Smooth muscle cell (in vitro differentiated cells): ENCODE measurements at regions not wholly inside any gene's neighbourhood (a gene's known extent, or its start where the extent isn't known, plus 50 kb on each side); places are given as distances from the start of the nearest gene placed in this dataset.

Experiments used
- DNase-seq: peaks from one replicate; lab custom pipeline; 2025; ENCODE audit not compliant: unreplicated experiment; lab: John Stamatoyannopoulos, UW
- H2AFZ ChIP-seq: fragments of 200-600 bp; sonication (generic); 2 replicates; pipeline ENCODE4 v1.6.0; 2016; ENCODE audit warnings: antibody characterized with exemption, low read depth, mild to moderate bottlenecking
- H3F3A ChIP-seq: fragments of 200-600 bp; sonication (generic); 2 replicates; pipeline ENCODE4 v1.6.0; 2017; ENCODE audit warnings: antibody characterized with exemption, low read depth
- H3K27ac ChIP-seq: fragments of 200-600 bp; sonication (generic); 2 replicates; pipeline ENCODE4 v1.5.1; 2016; ENCODE audit warnings: low read depth, mild to moderate bottlenecking
- H3K27me3 ChIP-seq: fragments of 200-600 bp; sonication (generic); 2 replicates; pipeline ENCODE4 v1.6.1; 2016; ENCODE audit warnings: low read depth, mild to moderate bottlenecking
- H3K36me3 ChIP-seq: fragments of 200-600 bp; sonication (generic); 2 replicates; pipeline ENCODE4 v1.5.1; 2016; ENCODE audit warnings: low read depth
- H3K4me1 ChIP-seq: fragments of 200-600 bp; sonication (generic); 2 replicates; pipeline ENCODE4 v1.5.1; 2016; ENCODE audit warnings: low read depth
- H3K4me2 ChIP-seq: fragments of 200-600 bp; sonication (generic); 2 replicates; pipeline ENCODE4 v1.6.0; 2016; ENCODE audit warnings: mild to moderate bottlenecking
- H3K4me3 ChIP-seq: fragments of 200-600 bp; sonication (generic); 2 replicates; pipeline ENCODE4 v1.5.1; 2016; ENCODE audit warnings: mild to moderate bottlenecking
- H3K79me2 ChIP-seq: fragments of 200-600 bp; sonication (generic); 2 replicates; pipeline ENCODE4 v1.6.0; 2016; ENCODE audit warnings: low read depth, mild to moderate bottlenecking
- H3K9ac ChIP-seq: fragments of 200-600 bp; sonication (generic); 2 replicates; pipeline ENCODE4 v1.6.0; 2016; ENCODE audit warnings: low read depth
- H3K9me3 ChIP-seq: fragments of 200-600 bp; sonication (generic); replicated peaks from 2 replicates; pipeline ENCODE4 v1.5.1; 2016; ENCODE audit warnings: low read depth
- H4K20me1 ChIP-seq: fragments of 200-600 bp; sonication (generic); 2 replicates; pipeline ENCODE4 v1.6.0; 2016; ENCODE audit warnings: low read depth
- CTCF ChIP-seq: fragments of 200-600 bp; sonication (generic); IDR thresholded peaks from 2 replicates; pipeline ENCODE4 v1.5.1; 2017; ENCODE audit warnings: borderline replicate concordance, mild to moderate bottlenecking, antibody characterized with exemption; ENCODE audit not compliant: insufficient read depth, poor library complexity, severe bottlenecking
- WGBS: methylation state at CpG from one replicate; pipeline ENCODE4 v1.1.7; 2016; ENCODE audit warnings: low lambda C conversion rate; 5-methylcytosine and 5-hydroxymethylcytosine counted together

GRCh38 chr11:8747173-8747572 lies 64.6 kb downstream of the RPL27A start:
- no peak for DNase-seq
- no peak overlapping the region for H3K4me3 ChIP-seq
- H3K9ac ChIP-seq: no peak overlapping the region
- no peaks in the 10 kb centered on the region for H3K9me3 ChIP-seq
- peaks cover 100% of the 10 kb centered on the region for H4K20me1 ChIP-seq
- no peak overlapping the region for H3K27ac ChIP-seq
- no peaks in the 10 kb centered on the region for H3K36me3 ChIP-seq
- H3K4me1 ChIP-seq: no peaks in the 10 kb centered on the region
- no peaks in the 10 kb centered on the region for H3F3A ChIP-seq
- H2AFZ ChIP-seq: no peak overlapping the region
- no peaks in the 10 kb centered on the region for H3K27me3 ChIP-seq
- H3K4me2 ChIP-seq: no peak overlapping the region
- H3K79me2 ChIP-seq: peaks cover 56% of the 10 kb centered on the region
- no peak for TF ChIP-seq CTCF

- no peak overlapping the region for H2AFZ ChIP-seq
- DNase-seq: no peak
- no peak overlapping the region for H3K4me2 ChIP-seq
- no peaks in the 10 kb centered on the region for H3K36me3 ChIP-seq
- H3K27ac ChIP-seq: no peak overlapping the region
- H3K9me3 ChIP-seq: no peaks in the 10 kb centered on the region
- H3K79me2 ChIP-seq: peaks cover 64% of the 10 kb centered on the region
- no peaks in the 10 kb centered on the region for H3F3A ChIP-seq
- no peak overlapping the region for H3K4me3 ChIP-seq
- no peaks in the 10 kb centered on the region for H3K27me3 ChIP-seq
- TF ChIP-seq CTCF: no peak
- H4K20me1 ChIP-seq: peaks cover 100% of the 10 kb centered on the region
- no peaks in the 10 kb centered on the region for H3K4me1 ChIP-seq
- WGBS: 100% methylated on average over 2 of the region's 2 CpGs
- no peak overlapping the region for H3K9ac ChIP-seq
These were observed 65.7 kb downstream of the RPL27A start for GRCh38 chr11:8748317-8748716.

GRCh38 chr11:8749202-8749601 lies 66.6 kb downstream of the RPL27A start:
- Histone ChIP-seq H3K27ac (no peak overlapping the region), H3K79me2 (peaks cover 73% of the 10 kb centered on the region), H3K36me3 (no peaks in the 10 kb centered on the region), H3K4me3 (no peak overlapping the region), H3K9me3 (no peaks in the 10 kb centered on the region), H3F3A (no peaks in the 10 kb centered on the region), H2AFZ (no peak overlapping the region), H3K27me3 (no peaks in the 10 kb centered on the region), H3K9ac (no peak overlapping the region), H3K4me1 (no peaks in the 10 kb centered on the region), H3K4me2 (no peak overlapping the region), H4K20me1 (peaks cover 100% of the 10 kb centered on the region)
- no peak for TF ChIP-seq CTCF
- DNase-seq: no peak
- 100% methylated on average over 2 of the region's 2 CpGs for WGBS

- Histone ChIP-seq H4K20me1 (peaks cover 100% of the 10 kb centered on the region), H3K4me3 (no peak overlapping the region)
These were observed 71.6 kb downstream of the RPL27A start for GRCh38 chr11:8754241-8754640.

More at GRCh38 chr11:8754241-8754640, 71.6 kb downstream of the RPL27A start:
- WGBS: 91% methylated on average over 1 of the region's 1 CpG
- Histone ChIP-seq H3F3A (peaks cover 28% of the 10 kb centered on the region), H2AFZ (no peak overlapping the region), H3K79me2 (peaks cover 99% of the 10 kb centered on the region), H3K9ac (no peak overlapping the region), H3K4me1 (no peaks in the 10 kb centered on the region), H3K27me3 (no peaks in the 10 kb centered on the region), H3K27ac (no peak overlapping the region), H3K36me3 (no peaks in the 10 kb centered on the region), H3K9me3 (no peaks in the 10 kb centered on the region), H3K4me2 (no peak overlapping the region)
- peak; percentile 36 for TF ChIP-seq CTCF
- no peak for DNase-seq
